H4 (cell line): ENCODE measurements at regions not wholly inside any gene's neighbourhood (a gene's known extent, or its start where the extent isn't known, plus 50 kb on each side); places are given as distances from the start of the nearest gene placed in this dataset.

Experiments used
- DNase-seq: peaks from one replicate; pipeline ENCODE4 v3.0.0-alpha.2; 2015; ENCODE audit warnings: low spot score

DNA sequence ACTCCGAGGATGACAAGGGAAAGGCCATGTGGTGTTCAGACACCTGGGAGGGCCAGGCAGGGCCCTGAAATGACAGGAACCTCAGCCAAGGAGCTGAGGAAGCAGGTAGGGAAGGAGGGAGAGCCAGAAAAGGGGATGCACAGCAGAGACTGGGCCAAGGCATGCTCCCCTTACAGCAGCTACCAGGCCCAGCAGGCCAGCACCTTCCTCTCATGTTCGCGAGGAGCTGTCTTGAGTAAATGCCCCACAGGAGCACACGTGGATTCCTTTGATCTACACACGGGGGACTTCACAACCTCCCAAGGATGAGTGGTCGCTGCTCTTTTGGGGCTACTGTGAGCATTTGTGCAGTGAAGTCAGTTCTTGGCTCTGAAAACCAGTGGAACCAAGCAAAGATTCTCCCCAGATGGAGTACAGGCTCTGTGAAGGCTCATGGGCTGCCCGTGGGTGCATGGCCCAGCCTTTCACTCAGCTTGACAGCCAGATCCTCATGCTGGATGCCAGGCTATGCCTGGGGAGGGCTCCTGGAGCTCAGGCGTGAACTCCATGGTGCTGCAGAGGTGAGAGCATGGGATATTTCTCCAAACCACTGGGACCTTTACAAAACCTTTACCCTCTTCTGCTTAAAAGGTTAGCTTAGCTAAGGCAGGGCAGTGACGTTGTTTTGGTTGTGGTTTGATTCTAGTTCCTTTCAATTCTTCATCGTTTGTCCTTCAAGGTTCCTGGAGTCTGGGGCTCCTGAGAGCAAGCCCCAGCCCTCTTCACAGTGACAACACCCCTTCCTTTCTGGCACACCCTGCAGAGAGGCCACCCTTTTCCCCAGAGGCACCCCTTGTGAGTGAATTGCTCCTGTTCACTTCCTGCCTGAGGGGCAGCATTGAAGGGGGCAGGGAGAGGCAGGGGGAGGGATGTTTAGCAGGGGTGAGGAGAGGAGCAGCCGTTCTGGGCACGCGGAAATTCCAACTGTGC lies 74.2 kb upstream of the ZPBP start:
- no peak for DNase-seq

DNA sequence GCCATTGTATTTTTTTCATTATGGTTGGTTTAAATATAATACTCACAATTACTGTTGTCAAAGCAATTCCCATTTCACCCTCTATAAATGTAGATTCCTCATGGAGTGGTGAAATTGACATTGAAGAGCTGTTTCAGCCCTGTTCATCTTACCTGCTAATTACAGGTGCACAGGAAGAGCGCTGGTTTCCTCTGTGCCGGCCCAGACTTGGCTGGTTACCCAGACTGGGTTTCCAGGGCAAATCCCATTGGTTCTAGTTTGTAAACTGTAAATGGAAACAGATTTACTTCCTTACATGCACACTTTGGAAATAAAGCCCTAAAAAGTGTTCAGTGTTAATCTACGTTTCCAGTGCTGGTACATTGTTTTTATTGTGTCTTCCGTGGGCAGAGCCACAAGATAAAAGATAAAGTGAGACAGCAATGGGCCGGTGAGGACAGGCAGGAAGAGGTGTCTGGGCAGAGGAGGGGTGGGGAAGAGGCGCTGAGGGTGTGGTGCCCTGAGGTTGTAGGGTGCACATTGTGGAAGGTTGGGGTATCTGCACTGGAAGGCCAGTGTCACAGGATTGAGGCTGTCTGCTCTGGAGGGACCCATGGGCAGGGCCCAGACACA lies 71.6 kb upstream of the ZPBP start:
- DNase-seq = no peak

DNA sequence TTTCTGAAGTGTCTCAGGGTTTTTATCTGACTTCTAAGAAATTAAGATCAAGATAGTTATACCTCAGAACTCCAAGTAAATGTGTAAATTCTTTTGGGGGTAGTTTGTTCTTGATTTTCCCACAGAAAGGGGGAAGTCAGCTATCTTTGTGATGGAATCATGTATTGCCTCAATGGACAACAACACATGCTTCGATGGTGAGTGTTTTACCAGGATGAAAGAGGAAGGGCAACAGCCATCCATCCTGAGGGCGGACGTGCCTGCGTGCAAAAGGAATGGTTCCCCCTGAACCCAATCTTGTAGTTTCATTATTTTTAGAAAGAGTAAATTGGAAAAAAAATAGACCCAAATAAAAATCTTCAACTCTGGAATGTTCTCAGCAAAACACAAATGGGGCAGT lies 67.2 kb upstream of the ZPBP start:
- DNase-seq = no peak

DNA sequence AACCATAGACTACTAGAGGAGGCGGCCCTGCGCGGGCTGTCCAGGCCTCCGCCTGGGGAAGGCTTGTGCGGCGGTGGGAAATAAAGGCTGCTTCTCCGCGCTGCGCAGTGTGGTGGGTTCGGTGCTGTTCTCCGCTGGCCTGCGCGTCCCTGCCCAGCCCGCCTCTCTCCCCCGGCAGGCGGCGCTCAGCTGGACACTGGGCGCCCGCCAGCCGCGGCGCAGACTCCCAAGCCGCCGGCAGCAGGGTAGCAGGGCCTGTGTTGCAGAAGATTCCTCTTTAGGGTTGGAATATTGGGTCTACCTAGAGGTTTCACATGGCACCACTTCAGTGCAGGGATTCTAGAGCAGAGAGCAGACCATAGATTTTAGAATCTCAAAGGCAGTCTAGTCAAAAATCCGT lies 66.1 kb upstream of the ZPBP start:
- DNase-seq = no peak

DNA sequence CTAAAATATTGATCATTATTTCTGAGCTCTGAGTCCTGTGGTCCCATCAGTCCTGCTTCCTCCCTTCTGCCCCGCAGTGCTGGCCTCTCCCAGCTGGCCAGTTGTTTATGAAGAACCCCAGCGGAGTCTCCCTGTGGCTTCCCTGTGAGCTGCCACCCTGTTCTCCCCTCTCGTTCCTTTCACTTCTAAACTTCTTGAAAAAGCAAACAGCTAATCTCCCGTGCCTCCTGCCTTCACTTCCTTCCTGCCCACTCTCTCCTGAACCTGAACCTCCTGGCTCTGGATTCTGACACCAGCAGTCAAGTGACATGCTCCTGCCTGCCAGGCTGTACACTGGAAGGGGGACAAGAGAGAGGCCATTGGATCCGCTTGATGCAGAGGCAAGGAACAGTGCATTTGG lies 63.7 kb upstream of the ZPBP start:
- no peak for DNase-seq

DNA sequence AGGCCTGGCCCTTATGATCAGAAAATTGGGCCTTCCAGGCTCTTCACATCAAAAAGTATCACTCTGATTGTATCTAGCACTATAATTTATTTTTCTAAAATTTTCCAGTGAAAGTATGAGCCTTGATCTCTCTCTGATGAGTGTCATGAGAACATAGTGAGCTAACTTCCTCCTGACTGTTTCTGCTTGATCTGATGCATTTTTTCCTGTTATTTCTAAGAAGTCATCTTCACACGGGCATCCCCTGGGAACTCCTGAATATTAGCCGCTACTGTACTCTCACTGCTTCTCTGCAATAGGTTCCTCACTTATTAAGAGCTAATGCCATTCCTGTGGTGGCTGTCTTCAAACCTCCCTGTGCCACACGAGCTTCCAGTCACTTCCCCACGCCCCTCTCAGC lies 63.1 kb upstream of the ZPBP start:
- no peak for DNase-seq

DNA sequence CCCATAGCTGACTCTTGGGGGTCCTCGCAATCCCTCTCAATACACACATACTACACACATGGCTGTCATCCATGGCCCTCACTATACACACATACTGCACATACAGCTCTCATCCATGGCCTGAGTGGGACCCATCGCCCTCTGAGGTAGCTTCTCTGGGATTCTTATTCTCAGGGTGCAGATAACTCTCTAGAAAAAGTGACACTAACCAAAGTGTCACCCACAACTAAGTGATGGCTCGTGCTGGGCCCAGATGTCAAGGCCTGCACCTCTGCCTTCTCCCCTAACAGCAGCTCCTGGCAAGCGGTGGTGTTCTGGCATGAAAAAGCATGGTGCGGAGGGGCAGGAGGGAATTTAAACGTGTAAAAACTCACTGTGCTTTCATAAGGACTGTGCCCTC lies 62.7 kb upstream of the ZPBP start:
- DNase-seq = no peak

DNA sequence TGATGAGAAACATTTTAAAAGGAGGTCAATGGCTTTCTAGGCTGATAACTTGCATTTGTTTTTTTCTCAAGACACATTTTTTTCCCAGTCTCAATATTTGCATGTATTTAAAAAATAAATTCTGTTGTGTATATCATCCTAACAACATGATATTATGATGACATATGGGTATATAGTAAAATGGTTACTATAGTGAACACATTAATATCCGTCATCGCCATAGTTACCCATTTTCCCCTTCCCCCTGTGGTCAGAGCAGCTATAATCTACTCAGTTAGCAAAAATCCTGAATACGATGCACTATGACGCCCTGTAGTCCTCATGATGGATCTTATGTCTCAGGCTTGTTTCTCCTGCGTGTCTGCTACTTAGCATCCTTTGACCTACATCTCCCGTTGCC lies 60.9 kb upstream of the ZPBP start:
- no peak for DNase-seq

DNA sequence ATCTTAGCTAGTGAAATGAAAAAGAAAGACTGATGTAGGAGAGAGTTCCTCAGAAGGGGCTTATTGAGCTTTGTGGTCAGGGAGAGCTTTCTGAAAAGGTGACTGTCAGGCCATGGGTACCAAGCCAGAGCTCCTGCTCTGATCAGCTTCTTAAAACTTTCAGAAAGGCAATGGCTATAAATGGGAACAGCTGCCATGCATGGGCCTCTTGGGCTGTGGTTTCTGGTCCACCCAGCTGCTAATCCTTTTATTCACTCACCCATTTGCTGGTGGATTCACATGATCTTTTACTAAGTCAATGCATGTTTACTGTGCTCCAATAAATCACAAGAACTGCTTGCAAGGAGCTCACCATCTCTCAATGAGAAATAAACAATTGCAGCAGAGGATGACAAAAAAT lies 60.1 kb upstream of the ZPBP start:
- peak; percentile 30 for DNase-seq

DNA sequence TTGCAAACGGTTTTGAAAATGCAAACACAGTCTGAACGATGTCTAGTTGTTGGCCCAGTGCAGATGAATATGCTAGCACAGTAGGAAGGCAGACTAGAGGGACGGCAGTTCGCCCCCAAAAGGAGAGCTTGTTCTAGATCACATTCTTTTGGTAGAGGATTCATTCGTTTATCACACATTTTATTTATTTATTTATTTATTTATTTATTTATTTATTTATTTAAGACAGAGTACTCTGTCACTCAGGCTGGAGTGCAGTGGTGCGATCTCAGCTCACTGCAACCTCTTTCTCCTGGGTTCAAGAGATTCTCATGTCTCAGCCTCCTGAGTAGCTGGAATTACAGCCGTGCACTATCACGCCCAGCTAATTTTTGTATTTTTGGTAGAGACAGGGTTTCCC lies 59.4 kb upstream of the ZPBP start:
- no peak for DNase-seq

DNA sequence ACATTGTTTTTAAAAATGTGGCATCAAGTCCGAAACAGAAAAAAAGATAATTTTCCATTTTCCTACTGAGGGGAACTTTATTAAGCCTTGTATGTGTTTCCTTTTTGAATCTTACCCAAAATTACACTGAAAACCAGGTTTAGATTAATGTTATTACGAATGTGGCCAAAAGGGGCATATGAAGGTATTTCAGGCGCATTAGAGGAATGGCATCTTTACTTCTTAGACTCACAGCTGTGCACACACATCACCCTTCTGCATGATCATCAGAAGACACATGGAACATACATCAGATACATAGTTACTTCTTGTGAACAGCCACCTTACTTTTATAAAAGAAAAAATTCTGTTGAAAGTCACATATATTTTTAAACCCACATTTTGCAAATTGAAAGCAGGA lies 58.6 kb upstream of the ZPBP start:
- DNase-seq = no peak

DNA sequence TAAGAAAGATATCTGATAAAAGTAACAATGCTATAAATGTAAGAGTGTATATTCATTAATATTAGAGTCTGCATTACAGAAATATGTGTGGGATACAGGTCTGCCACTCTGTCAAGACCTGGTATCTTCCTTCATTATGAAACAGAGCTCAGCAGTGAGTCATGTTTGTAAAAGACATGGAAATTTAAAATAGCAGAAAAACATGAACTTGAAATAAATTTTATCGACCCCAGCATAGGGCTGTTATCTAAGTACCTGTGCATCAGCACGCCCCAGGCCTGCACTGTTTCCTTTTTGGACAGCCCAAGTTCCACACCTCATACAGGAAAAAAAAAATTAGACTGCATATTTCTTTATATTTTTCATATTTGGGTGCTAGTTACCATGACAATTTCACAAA lies 58.0 kb upstream of the ZPBP start:
- DNase-seq = no peak

DNA sequence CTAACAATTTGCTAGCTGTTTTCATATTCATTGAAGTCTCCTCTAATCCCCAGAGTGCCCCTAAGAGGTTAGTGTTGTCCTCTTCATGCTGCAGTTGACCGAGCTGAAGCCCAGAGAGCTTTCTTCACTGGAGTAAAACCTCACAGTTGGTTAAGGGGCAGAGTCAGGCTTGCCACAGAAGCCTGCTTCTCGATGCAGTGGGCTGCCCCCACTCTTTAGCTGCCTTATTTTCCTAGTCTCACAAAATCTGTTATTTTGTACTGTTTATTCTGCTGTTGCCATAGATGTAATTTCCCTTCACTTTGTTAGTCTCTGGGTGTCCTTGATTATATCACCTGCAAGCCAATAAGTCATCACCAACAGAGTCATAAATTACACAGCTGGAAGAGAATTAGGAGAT lies 56.3 kb upstream of the ZPBP start:
- no peak for DNase-seq

DNA sequence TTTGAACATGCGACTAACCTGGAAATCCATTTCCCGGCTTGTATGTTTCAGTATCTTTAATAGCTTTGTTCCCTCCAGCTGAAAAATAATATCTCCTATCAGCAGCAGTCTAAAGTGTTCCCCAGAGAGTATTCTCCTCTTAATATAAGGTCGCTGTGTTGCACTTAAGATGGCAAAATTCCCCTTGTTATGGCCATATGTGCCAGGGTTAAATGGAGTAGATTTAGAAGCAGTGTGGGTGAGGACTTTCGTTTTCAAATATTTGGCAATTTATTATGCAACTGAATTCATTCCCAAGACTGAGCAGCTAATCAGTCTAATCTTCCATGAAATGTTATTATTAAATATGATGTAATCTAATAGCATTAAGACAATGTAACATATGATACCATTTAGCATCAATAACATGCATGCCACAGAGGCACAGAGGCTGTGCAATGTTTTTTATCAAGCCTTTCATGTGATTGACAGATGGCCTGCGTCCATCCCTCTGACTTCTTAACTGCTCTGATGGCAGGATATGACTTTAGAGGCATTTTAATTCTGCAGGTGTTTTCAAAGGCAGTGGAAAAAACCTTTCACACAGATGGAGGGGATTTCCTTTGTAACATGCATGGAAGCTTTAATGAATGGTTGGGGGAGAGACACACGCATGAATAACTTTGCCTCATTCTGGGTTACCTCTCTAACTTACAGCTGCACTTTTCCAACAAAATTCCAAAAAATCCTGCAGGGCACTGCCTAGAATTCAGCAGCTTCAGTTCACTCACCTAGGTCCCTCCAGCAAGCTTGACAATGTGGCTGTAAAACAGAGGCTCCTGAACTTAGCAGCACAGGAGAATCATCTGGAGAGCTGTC lies 55.1 kb upstream of the ZPBP start:
- DNase-seq = no peak

DNA sequence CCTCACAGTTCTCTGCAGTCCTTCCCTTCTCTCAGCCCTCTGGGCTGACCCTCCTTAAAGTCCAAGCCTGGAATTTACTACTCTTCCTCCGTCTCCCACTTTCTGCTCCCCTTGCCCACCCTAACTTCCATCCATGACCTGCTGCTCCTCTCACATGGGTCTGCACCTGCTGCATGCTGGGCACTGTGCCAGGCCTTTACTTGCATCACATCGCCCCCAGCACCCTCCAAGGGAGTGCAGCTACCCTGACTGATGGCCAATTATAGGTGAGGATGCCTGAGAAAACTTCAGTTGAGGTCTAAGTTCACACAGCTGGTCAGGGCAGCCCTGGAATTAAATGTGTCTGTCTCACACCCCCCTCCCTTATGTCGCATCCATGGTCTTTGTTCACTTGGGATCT lies 53.6 kb upstream of the ZPBP start:
- no peak for DNase-seq

DNA sequence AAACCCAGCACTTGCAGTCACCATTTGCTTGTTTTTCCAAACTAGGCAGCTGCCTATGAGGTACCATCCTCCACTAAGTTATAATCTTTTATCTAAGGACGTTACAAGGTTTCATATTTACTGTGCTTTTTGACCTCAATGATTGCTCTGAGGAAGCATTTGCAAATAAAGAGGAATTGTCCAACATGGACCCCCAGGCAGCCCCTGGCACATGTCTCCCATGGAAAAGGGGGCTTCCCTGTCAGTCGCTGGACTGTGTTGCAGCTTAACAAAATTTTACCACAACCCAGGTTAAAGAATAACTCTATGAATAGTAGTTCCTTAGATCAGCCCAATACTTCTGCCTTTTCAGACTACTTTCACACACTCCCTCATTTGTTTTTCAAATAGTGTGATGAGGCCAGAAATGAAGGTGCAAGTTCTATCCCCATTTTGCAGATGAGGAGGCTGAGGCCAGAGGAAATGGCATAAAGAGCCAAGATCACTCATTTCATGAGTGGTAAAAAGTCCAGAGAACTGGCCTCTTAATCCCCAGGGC lies 52.8 kb upstream of the ZPBP start:
- DNase-seq = no peak

DNA sequence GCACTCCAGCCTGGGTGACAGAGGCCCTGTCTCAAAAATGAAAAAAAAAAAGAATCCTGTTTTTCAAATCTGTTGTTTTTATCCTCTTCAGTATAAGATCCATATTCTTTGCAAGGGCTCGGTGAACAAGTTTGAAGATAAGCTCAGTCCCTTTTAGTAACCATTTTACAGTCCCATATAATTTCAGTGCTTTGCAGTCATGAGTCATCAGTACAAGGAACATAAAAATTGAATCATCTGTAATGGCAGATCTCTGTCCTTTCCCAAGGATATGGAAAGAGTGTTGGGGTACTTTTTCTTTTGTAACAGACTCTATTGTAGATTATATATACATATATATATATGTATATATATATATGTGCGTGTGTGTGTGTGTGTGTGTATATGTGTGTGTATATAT lies 52.2 kb upstream of the ZPBP start:
- no peak for DNase-seq
